ENCODE measurements at regions not wholly inside any gene's neighbourhood (a gene's known extent, or its start where the extent isn't known, plus 50 kb on each side); places are given as distances from the start of the nearest gene placed in this dataset.

GRCh38 chr19:30266687-30267086 is 105.5 kb upstream of the ZNF536 start:
- no peak for FAIRE-seq
- H3K36me3 ChIP-seq (ENCODE audit: control insufficient read depth in 2 of 2, insufficient read depth in 2 of 2, low read length in 1 of 2) = no peaks in the 10 kb centered on the region
- SMC1A ChIA-PET (ENCODE audit: uncharacterized antibody, unreplicated experiment) = no interaction called here
- no peaks in the 10 kb centered on the region for H3K9me3 ChIP-seq (replicated peaks; ENCODE audit: control insufficient read depth, insufficient read depth, low read length)
- ATAC-seq = no peak
- H3K27me3 ChIP-seq (replicated peaks in 1 of 2; ENCODE audit: control insufficient read depth in 2 of 2, insufficient read depth in 2 of 2, low read length in 1 of 2) = no peaks in the 10 kb centered on the region
- H3K4me2 ChIP-seq (ENCODE audit: control insufficient read depth, insufficient read depth) = no peak overlapping the region
- POLR2A ChIA-PET = no interaction called here
- in situ Hi-C loops (cut with MboI) (no loop called here), intact Hi-C loops (cut with micrococcal nuclease; ENCODE audit: unreplicated experiment) (no loop called here)
- CTCF ChIA-PET = no interaction called here
- RAD21 ChIA-PET (ENCODE audit: unreplicated experiment) = no interaction called here
- no peak overlapping the region for H2AFZ ChIP-seq (ENCODE audit: control insufficient read depth, low read depth, low read length)
- BruUV-seq (replicated peaks) = no TSS peak
- H3K27ac ChIP-seq (ENCODE audit: control insufficient read depth, insufficient read depth) = no peak overlapping the region
- no peak for DNase-seq (ENCODE audit: low read depth, low spot score)
- no peaks in the 10 kb centered on the region for H3K4me1 ChIP-seq (ENCODE audit: control insufficient read depth, insufficient read depth, low read length)
- TF ChIP-seq NR2C2 (IDR thresholded peaks at IDR 0.05; ENCODE audit: borderline replicate concordance, control insufficient read depth, insufficient read length, low read depth) (no peak), ZNF24 (IDR thresholded peaks at IDR 0.05) (no peak), SREBF2 (IDR thresholded peaks at IDR 0.05; ENCODE audit: low read length) (no peak)
- H3K9ac ChIP-seq (ENCODE audit: control insufficient read depth, insufficient read depth, low read length) = no peak overlapping the region
- H3K4me3 ChIP-seq = no peak overlapping the region
- no peaks in the 10 kb centered on the region for H3K79me2 ChIP-seq (ENCODE audit: control insufficient read depth, insufficient read depth, low read length)
- no peaks in the 10 kb centered on the region for H4K20me1 ChIP-seq (ENCODE audit: control insufficient read depth, insufficient read depth)
- WGBS (ENCODE audit: insufficient coverage, insufficient replicate concordance, low lambda C conversion rate, missing lambda C conversion rate) = 20% methylated on average over 6 of the region's 6 CpGs

- in situ Hi-C loops (cut with MboI) = no loop called here
- no peak overlapping the region for H3K27ac ChIP-seq (ENCODE audit: control insufficient read depth, insufficient read depth)
- no TSS peak for BruUV-seq (replicated peaks)
- H2AFZ ChIP-seq (ENCODE audit: control insufficient read depth, low read depth, low read length) = no peak overlapping the region
- H4K20me1 ChIP-seq (ENCODE audit: control insufficient read depth, insufficient read depth) = no peaks in the 10 kb centered on the region
- ATAC-seq (no peak), FAIRE-seq (no peak), DNase-seq (ENCODE audit: low read depth, low spot score) (no peak)
- H3K79me2 ChIP-seq (ENCODE audit: control insufficient read depth, insufficient read depth, low read length) = no peaks in the 10 kb centered on the region
- no peaks in the 10 kb centered on the region for H3K4me1 ChIP-seq (ENCODE audit: control insufficient read depth, insufficient read depth, low read length)
- no peak for TF ChIP-seq ATF2 (IDR thresholded peaks at IDR 0.05; ENCODE audit: low read length)
- no peak for TF ChIP-seq EZH2 (IDR thresholded peaks at IDR 0.05; ENCODE audit: borderline replicate concordance, control insufficient read depth, low read depth, low read length)
- no peak for TF ChIP-seq MLLT1 (IDR thresholded peaks at IDR 0.05)
- no peak for TF ChIP-seq ZBTB4 (CRISPR knock-in tag; IDR thresholded peaks at IDR 0.05)
- TF ChIP-seq MEF2A (IDR thresholded peaks at IDR 0.05; ENCODE audit: insufficient read depth, low read depth, low read length) = no peak
- no peak for TF ChIP-seq PAX8 (IDR thresholded peaks at IDR 0.05)
- TF ChIP-seq CTCF (IDR thresholded peaks at IDR 0.05 in 2 of 3, conservative IDR thresholded peaks at IDR 0.05 in 1 of 3; ENCODE audit: control insufficient read depth in 2 of 3, extremely low read depth in 1 of 3, insufficient read depth in 1 of 3, low read depth in 3 of 3, low read length in 3 of 3) = no peak
- no peak for TF ChIP-seq LARP7 (IDR thresholded peaks at IDR 0.05)
- ChIA-PET RAD21 (ENCODE audit: unreplicated experiment) (no interaction called here), SMC1A (ENCODE audit: uncharacterized antibody, unreplicated experiment) (no interaction called here), CTCF (no interaction called here), POLR2A (no interaction called here)
- no peak overlapping the region for H3K9ac ChIP-seq (ENCODE audit: control insufficient read depth, insufficient read depth, low read length)
- H3K4me2 ChIP-seq (ENCODE audit: control insufficient read depth, insufficient read depth) = no peak overlapping the region
- H3K9me3 ChIP-seq (replicated peaks; ENCODE audit: control insufficient read depth, insufficient read depth, low read length) = no peaks in the 10 kb centered on the region
- H3K27me3 ChIP-seq (replicated peaks in 1 of 2; ENCODE audit: control insufficient read depth in 2 of 2, insufficient read depth in 2 of 2, low read length in 1 of 2) = no peaks in the 10 kb centered on the region
- no peaks in the 10 kb centered on the region for H3K36me3 ChIP-seq (ENCODE audit: control insufficient read depth in 2 of 2, insufficient read depth in 2 of 2, low read length in 1 of 2)
- WGBS (ENCODE audit: insufficient coverage, insufficient replicate concordance, low lambda C conversion rate, missing lambda C conversion rate) = 38% methylated on average over 3 of the region's 3 CpGs
- intact Hi-C loops (cut with micrococcal nuclease; ENCODE audit: unreplicated experiment) = no loop called here
- H3K4me3 ChIP-seq = no peak overlapping the region
Measured at GRCh38 chr19:30267332-30267731, 104.9 kb upstream of the ZNF536 start.
